ENCODE measurements at regions not wholly inside any gene's neighbourhood (a gene's known extent, or its start where the extent isn't known, plus 50 kb on each side); places are given as distances from the start of the nearest gene placed in this dataset.
"Not testable (repeated sequence)": the region's sequence is repeated elsewhere in the genome, so short reads cannot be mapped to it uniquely, and the experiment has no call there.

GRCh38 chr17:70597774-70598173, 428.4 kb downstream of the KCNJ2 start:
- DNase-seq (ENCODE audit: low read depth in 1 of 2, low spot score in 1 of 2) = no peak

DNA sequence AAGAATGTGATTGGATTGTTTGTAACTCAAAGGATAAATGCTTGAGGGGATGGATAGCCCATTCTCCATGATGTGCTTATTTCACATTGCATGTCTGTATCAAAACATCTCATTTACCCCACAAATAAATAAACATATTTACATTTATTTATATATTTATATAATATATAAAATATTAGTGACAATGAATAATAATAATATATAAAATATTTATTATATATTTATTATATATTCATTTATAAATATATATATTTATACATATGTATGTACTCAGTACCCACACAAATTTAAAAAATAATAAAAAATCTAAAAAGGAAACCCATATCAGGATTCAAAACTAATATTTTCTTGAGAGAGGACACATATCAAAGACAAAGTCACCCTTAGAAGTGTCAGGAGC, 429.9 kb downstream of the KCNJ2 start:
- DNase-seq (ENCODE audit: low read depth in 1 of 2, low spot score in 1 of 2) = no peak
- no peak for TF ChIP-seq SPI1 (IDR thresholded peaks at IDR 0.05; ENCODE audit: borderline replicate concordance, low read depth)

More at GRCh38 chr17:70597774-70598173, 428.4 kb downstream of the KCNJ2 start:
- TF ChIP-seq REST (IDR thresholded peaks at IDR 0.05; ENCODE audit: insufficient replicate concordance, low read depth) (no peak), POLR2AphosphoS5 (IDR thresholded peaks at IDR 0.05; ENCODE audit: low read depth) (no peak), GABPA (IDR thresholded peaks at IDR 0.05; ENCODE audit: low read depth) (no peak), SPI1 (IDR thresholded peaks at IDR 0.05; ENCODE audit: borderline replicate concordance, low read depth) (no peak)
- TF ChIP-seq, protein P1, sequence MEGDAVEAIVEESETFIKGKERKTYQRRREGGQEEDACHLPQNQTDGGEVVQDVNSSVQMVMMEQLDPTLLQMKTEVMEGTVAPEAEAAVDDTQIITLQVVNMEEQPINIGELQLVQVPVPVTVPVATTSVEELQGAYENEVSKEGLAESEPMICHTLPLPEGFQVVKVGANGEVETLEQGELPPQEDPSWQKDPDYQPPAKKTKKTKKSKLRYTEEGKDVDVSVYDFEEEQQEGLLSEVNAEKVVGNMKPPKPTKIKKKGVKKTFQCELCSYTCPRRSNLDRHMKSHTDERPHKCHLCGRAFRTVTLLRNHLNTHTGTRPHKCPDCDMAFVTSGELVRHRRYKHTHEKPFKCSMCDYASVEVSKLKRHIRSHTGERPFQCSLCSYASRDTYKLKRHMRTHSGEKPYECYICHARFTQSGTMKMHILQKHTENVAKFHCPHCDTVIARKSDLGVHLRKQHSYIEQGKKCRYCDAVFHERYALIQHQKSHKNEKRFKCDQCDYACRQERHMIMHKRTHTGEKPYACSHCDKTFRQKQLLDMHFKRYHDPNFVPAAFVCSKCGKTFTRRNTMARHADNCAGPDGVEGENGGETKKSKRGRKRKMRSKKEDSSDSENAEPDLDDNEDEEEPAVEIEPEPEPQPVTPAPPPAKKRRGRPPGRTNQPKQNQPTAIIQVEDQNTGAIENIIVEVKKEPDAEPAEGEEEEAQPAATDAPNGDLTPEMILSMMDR (IDR thresholded peaks at IDR 0.05; ENCODE audit: insufficient read depth, low read length) = no peak
- no peak overlapping the region for H3K27ac ChIP-seq (replicated peaks)
- no peak overlapping the region for H3K4me3 ChIP-seq (replicated peaks; ENCODE audit: insufficient read depth, low read length)
- no peaks in the 10 kb centered on the region for H3K27me3 ChIP-seq (ENCODE audit: insufficient read depth, poor library complexity, severe bottlenecking)

GRCh38 chr17:70599945-70600344, 430.6 kb downstream of the KCNJ2 start:
- not testable (repeated sequence) for H3K27me3 ChIP-seq (ENCODE audit: insufficient read depth, poor library complexity, severe bottlenecking); H3K4me3 ChIP-seq (replicated peaks; ENCODE audit: insufficient read depth, low read length); H3K27ac ChIP-seq (replicated peaks); DNase-seq (ENCODE audit: low read depth in 1 of 2, low spot score in 1 of 2)

More for the DNA sequence above, 429.9 kb downstream of the KCNJ2 start:
- H3K4me3 ChIP-seq (replicated peaks; ENCODE audit: insufficient read depth, low read length) = no peak overlapping the region
- no peak overlapping the region for H3K27ac ChIP-seq (replicated peaks)
- no peaks in the 10 kb centered on the region for H3K27me3 ChIP-seq (ENCODE audit: insufficient read depth, poor library complexity, severe bottlenecking)

DNA sequence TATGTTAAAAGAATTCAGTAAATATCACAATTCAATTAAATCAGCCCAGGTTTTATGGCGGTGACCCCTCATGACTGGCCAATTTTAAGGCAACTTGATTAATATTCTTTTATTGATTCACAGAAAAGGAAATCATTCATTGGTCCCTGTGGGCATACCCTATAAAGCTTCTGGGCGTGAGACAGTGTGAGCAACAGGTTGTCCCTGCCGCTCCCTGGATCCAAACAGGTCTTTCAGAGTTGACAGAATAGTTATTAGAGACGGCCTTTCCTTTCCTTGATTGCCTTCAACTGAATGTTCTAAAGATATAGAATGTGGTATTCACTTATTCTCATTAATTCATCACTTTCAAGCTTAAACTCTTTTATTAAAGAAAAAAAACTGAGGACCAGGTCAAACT, 433.9 kb downstream of the KCNJ2 start:
- Histone ChIP-seq H3K4me3 (replicated peaks; ENCODE audit: insufficient read depth, low read length) (no peak overlapping the region), H3K27ac (replicated peaks) (no peak overlapping the region), H3K27me3 (ENCODE audit: insufficient read depth, poor library complexity, severe bottlenecking) (no peaks in the 10 kb centered on the region)
- no peak for DNase-seq (ENCODE audit: low read depth in 1 of 2, low spot score in 1 of 2)
- no peak for TF ChIP-seq GABPA (IDR thresholded peaks at IDR 0.05; ENCODE audit: low read depth)
- TF ChIP-seq, protein P1 (IDR thresholded peaks at IDR 0.05; ENCODE audit: insufficient read depth, low read length) = no peak
- no peak for TF ChIP-seq POLR2AphosphoS5 (IDR thresholded peaks at IDR 0.05; ENCODE audit: low read depth)
- no peak for TF ChIP-seq SPI1 (IDR thresholded peaks at IDR 0.05; ENCODE audit: borderline replicate concordance, low read depth)
- no peak for TF ChIP-seq REST (IDR thresholded peaks at IDR 0.05; ENCODE audit: insufficient replicate concordance, low read depth)

- Histone ChIP-seq H3K27ac (replicated peaks) (no peak overlapping the region), H3K27me3 (ENCODE audit: insufficient read depth, poor library complexity, severe bottlenecking) (no peaks in the 10 kb centered on the region), H3K4me3 (replicated peaks; ENCODE audit: insufficient read depth, low read length) (no peak overlapping the region)
- no peak for DNase-seq (ENCODE audit: low read depth in 1 of 2, low spot score in 1 of 2)
- TF ChIP-seq GABPA (IDR thresholded peaks at IDR 0.05; ENCODE audit: low read depth) = no peak
- no peak for TF ChIP-seq REST (IDR thresholded peaks at IDR 0.05; ENCODE audit: insufficient replicate concordance, low read depth)
- no peak for TF ChIP-seq SPI1 (IDR thresholded peaks at IDR 0.05; ENCODE audit: borderline replicate concordance, low read depth)
- no peak for TF ChIP-seq POLR2AphosphoS5 (IDR thresholded peaks at IDR 0.05; ENCODE audit: low read depth)
- TF ChIP-seq, protein P1 (IDR thresholded peaks at IDR 0.05; ENCODE audit: insufficient read depth, low read length) = no peak
These were observed 435.5 kb downstream of the KCNJ2 start for GRCh38 chr17:70604854-70605253.

Measured in HL-60 (cell line).